MCF 10A (cell line): ENCODE measurements at regions not wholly inside any gene's neighbourhood (a gene's known extent, or its start where the extent isn't known, plus 50 kb on each side); places are given as distances from the start of the nearest gene placed in this dataset.

Experiments used
- BruUV-seq: library from RNA; stranded (reverse); fragments of 400-500 nt; replicated peaks from 2 replicates; lab custom pipeline; 2021; lab: Mats Ljungman, UMichigan
- CTCF ChIA-PET: fragments of 300-600 bp; sonication (Branson Sonifier 250); formaldehyde crosslinking; extraction: SDS; loops from one replicate; lab custom pipeline; 2021; ENCODE audit warnings: antibody characterized with exemption, inconsistent platforms; lab: Yijun Ruan, JAX
- POLR2A ChIA-PET: fragments of 300-600, 350-650 bp; sonication (Branson Sonifier 250); formaldehyde crosslinking; extraction: SDS; loops from one replicate; lab custom pipeline; 2020; ENCODE audit warnings: antibody characterized with exemption, inconsistent platforms; lab: Yijun Ruan, JAX
- DNase-seq: peaks from one replicate; pipeline ENCODE4 v3.0.0-alpha.2; 2018; ENCODE audit not compliant: unreplicated experiment
- H3K27ac Mint-ChIP-seq: one replicate; pipeline ENCODE4 v1.8.0; 2022; ENCODE audit warnings: mild to moderate bottlenecking, low read depth, mixed read lengths; ENCODE audit not compliant: unreplicated experiment
- H3K27me3 Mint-ChIP-seq: one replicate; pipeline ENCODE4 v1.8.0; 2022; ENCODE audit warnings: mixed read lengths; ENCODE audit not compliant: insufficient read depth, unreplicated experiment
- H3K36me3 Mint-ChIP-seq: one replicate; pipeline ENCODE4 v1.8.0; 2022; ENCODE audit warnings: mild to moderate bottlenecking, moderate library complexity, mixed read lengths; ENCODE audit not compliant: insufficient read depth, unreplicated experiment
- H3K4me1 Mint-ChIP-seq: one replicate; pipeline ENCODE4 v1.8.0; 2022; ENCODE audit warnings: mixed read lengths; ENCODE audit not compliant: insufficient read depth, unreplicated experiment
- H3K4me3 Mint-ChIP-seq: one replicate; pipeline ENCODE4 v1.8.0; 2022; ENCODE audit warnings: mild to moderate bottlenecking, moderate library complexity, mixed read lengths; ENCODE audit not compliant: unreplicated experiment
- H3K9me3 Mint-ChIP-seq: one replicate; pipeline ENCODE4 v1.8.0; 2022; ENCODE audit warnings: mixed read lengths; ENCODE audit not compliant: unreplicated experiment
- CTCF ChIP-seq: fragments of 200-600 bp; IDR thresholded peaks from one replicate; pipeline ENCODE4 v1.8.0; 2022; ENCODE audit warnings: antibody characterized with exemption, mild to moderate bottlenecking; ENCODE audit not compliant: unreplicated experiment
- intact Hi-C: fragments of 100-400 bp; cut with micrococcal nuclease; formaldehyde crosslinking; loops from 2 replicates; pipeline ENCODE4 v1.14.1; 2022

GRCh38 chr15:97858296-97858695, 102.2 kb upstream of the ARRDC4 start:
- CTCF ChIA-PET, result no interaction called here
- no peaks in the 10 kb centered on the region for H3K36me3 Mint-ChIP-seq
- H3K27ac Mint-ChIP-seq, result no peak overlapping the region
- BruUV-seq, result no TSS peak
- no peak overlapping the region for H3K4me3 Mint-ChIP-seq
- no peaks in the 10 kb centered on the region for H3K9me3 Mint-ChIP-seq
- no peak for TF ChIP-seq CTCF
- H3K27me3 Mint-ChIP-seq, result peaks cover 17% of the 10 kb centered on the region
- no peak for DNase-seq
- intact Hi-C loops, result no loop called here
- POLR2A ChIA-PET, result no interaction called here
- H3K4me1 Mint-ChIP-seq, result no peaks in the 10 kb centered on the region

- intact Hi-C loops, result no loop called here
- no peak for DNase-seq
- ChIA-PET CTCF (interaction anchor here (0.6 to 1.6 kb wide), 7 partner anchors 17 to 1151 kb away, joined by 3 to 7 read pairs (median 3); no protein-coding TSS in a partner anchor), POLR2A (interaction anchor here (0.5 to 0.7 kb wide), 4 partner anchors 28 to 520 kb away, joined by 3 read pairs; no protein-coding TSS in a partner anchor)
- no peaks in the 10 kb centered on the region for H3K36me3 Mint-ChIP-seq
- no peak for TF ChIP-seq CTCF
- H3K9me3 Mint-ChIP-seq, result no peaks in the 10 kb centered on the region
- H3K4me3 Mint-ChIP-seq, result no peak overlapping the region
- peaks cover 17% of the 10 kb centered on the region for H3K27me3 Mint-ChIP-seq
- no TSS peak for BruUV-seq
- no peaks in the 10 kb centered on the region for H3K4me1 Mint-ChIP-seq
- no peak overlapping the region for H3K27ac Mint-ChIP-seq
Observed at GRCh38 chr15:97861529-97862260, 98.8 kb upstream of the ARRDC4 start.

- BruUV-seq, result no TSS peak
- POLR2A ChIA-PET, result no interaction called here
- H3K36me3 Mint-ChIP-seq, result no peaks in the 10 kb centered on the region
- H3K4me3 Mint-ChIP-seq, result no peak overlapping the region
- no peaks in the 10 kb centered on the region for H3K27me3 Mint-ChIP-seq
- H3K9me3 Mint-ChIP-seq, result no peaks in the 10 kb centered on the region
- TF ChIP-seq CTCF, result no peak
- no peak for DNase-seq
- H3K4me1 Mint-ChIP-seq, result no peaks in the 10 kb centered on the region
- H3K27ac Mint-ChIP-seq, result no peak overlapping the region
- CTCF ChIA-PET, result interaction anchor here (0.6 kb wide), 1 partner anchor 9 kb away, joined by 3 read pairs; no protein-coding TSS in a partner anchor
- intact Hi-C loops, result no loop called here
Observed at GRCh38 chr15:97866959-97867358, 93.5 kb upstream of the ARRDC4 start.

- DNase-seq, result no peak
- H3K27ac Mint-ChIP-seq, result no peak overlapping the region
- no peaks in the 10 kb centered on the region for H3K36me3 Mint-ChIP-seq
- H3K4me3 Mint-ChIP-seq, result no peak overlapping the region
- POLR2A ChIA-PET, result no interaction called here
- CTCF ChIA-PET, result no interaction called here
- H3K9me3 Mint-ChIP-seq, result no peaks in the 10 kb centered on the region
- intact Hi-C loops, result no loop called here
- no peaks in the 10 kb centered on the region for H3K27me3 Mint-ChIP-seq
- no peaks in the 10 kb centered on the region for H3K4me1 Mint-ChIP-seq
- no peak for TF ChIP-seq CTCF
- no TSS peak for BruUV-seq
Observed at GRCh38 chr15:97867870-97868269, 92.6 kb upstream of the ARRDC4 start.
